ENCODE measurements at regions not wholly inside any gene's neighbourhood (a gene's known extent, or its start where the extent isn't known, plus 50 kb on each side); places are given as distances from the start of the nearest gene placed in this dataset.

DNA sequence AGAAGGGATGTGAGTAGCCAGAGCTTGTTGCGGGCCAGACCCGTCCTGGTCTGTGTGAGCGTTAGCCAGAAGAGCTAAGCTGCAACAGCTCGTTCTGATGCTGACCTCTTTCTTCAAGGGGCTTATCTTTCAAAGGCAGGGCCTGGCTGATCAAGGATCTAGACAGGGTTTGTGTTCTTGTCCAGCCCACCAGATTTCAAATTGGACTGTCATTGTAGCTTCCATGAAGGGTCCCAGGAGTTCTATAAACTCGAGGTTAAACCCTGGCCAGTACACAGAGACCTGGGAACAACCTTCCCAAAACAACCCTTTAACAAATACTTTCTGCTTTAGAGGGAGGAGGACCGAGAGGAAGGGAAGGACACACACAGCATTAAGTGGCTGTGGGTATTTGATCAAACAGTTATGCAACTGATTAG is 153.0 kb upstream of the TUT7 start (continued):
- TF ChIP-seq, protein P1, sequence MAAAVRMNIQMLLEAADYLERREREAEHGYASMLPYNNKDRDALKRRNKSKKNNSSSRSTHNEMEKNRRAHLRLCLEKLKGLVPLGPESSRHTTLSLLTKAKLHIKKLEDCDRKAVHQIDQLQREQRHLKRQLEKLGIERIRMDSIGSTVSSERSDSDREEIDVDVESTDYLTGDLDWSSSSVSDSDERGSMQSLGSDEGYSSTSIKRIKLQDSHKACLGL (CRISPR knock-in tag; IDR thresholded peaks at IDR 0.05) = no peak
- no peak for TF ChIP-seq ESRRA (CRISPR knock-in tag; IDR thresholded peaks at IDR 0.05; ENCODE audit: low read depth)
- TF ChIP-seq KAT2B (IDR thresholded peaks at IDR 0.05; ENCODE audit: borderline replicate concordance, low read depth, low read length) = no peak

DNA sequence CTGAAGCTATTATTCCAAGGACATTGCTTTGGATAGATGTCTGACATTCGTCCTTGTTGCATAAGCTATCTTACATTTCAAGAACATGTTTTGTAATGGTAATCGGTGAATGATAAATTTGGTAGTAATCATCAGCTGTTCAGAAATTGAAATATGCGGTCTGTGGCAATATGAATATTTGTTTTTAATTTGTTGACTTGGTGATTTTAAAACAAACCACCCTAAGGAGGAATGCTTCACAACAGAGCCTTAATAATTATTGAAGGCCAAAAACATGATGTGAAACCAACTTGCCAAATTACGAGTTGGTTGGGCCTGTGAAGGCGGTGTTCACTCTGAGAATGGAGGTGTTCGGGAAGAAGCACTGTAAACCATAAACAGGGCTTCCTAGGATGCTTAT is 149.7 kb upstream of the TUT7 start:
- intact Hi-C loops (cut with micrococcal nuclease; ENCODE audit: unreplicated experiment) = no loop called here
- TF ChIP-seq TMF1 (CRISPR knock-in tag; IDR thresholded peaks at IDR 0.05; ENCODE audit: low read depth) (no peak), ZNF883 (CRISPR knock-in tag; IDR thresholded peaks at IDR 0.05; ENCODE audit: not compliant biosample characterization) (no peak), DMAP1 (CRISPR knock-in tag; IDR thresholded peaks at IDR 0.05) (no peak), DR1 (CRISPR knock-in tag; IDR thresholded peaks at IDR 0.05) (no peak), ZKSCAN1 (IDR thresholded peaks at IDR 0.05; ENCODE audit: low read length) (no peak), CCAR2 (optimal IDR thresholded peaks at IDR 0.05; ENCODE audit: low read depth, low read length) (no peak), SRSF4 (IDR thresholded peaks at IDR 0.05; ENCODE audit: low read depth, low read length, poor library complexity, severe bottlenecking) (no peak), BHLHE40 (IDR thresholded peaks at IDR 0.05; ENCODE audit: low read length) (no peak), ZMYM4 (CRISPR knock-in tag; IDR thresholded peaks at IDR 0.05) (no peak), ZNF20 (CRISPR knock-in tag; IDR thresholded peaks at IDR 0.05) (no peak)
- TF ChIP-seq, protein P2, sequence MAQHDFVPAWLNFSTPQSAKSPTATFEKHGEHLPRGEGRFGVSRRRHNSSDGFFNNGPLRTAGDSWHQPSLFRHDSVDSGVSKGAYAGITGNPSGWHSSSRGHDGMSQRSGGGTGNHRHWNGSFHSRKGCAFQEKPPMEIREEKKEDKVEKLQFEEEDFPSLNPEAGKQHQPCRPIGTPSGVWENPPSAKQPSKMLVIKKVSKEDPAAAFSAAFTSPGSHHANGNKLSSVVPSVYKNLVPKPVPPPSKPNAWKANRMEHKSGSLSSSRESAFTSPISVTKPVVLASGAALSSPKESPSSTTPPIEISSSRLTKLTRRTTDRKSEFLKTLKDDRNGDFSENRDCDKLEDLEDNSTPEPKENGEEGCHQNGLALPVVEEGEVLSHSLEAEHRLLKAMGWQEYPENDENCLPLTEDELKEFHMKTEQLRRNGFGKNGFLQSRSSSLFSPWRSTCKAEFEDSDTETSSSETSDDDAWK (CRISPR knock-in tag; IDR thresholded peaks at IDR 0.05) = no peak
- TF ChIP-seq, protein P3, sequence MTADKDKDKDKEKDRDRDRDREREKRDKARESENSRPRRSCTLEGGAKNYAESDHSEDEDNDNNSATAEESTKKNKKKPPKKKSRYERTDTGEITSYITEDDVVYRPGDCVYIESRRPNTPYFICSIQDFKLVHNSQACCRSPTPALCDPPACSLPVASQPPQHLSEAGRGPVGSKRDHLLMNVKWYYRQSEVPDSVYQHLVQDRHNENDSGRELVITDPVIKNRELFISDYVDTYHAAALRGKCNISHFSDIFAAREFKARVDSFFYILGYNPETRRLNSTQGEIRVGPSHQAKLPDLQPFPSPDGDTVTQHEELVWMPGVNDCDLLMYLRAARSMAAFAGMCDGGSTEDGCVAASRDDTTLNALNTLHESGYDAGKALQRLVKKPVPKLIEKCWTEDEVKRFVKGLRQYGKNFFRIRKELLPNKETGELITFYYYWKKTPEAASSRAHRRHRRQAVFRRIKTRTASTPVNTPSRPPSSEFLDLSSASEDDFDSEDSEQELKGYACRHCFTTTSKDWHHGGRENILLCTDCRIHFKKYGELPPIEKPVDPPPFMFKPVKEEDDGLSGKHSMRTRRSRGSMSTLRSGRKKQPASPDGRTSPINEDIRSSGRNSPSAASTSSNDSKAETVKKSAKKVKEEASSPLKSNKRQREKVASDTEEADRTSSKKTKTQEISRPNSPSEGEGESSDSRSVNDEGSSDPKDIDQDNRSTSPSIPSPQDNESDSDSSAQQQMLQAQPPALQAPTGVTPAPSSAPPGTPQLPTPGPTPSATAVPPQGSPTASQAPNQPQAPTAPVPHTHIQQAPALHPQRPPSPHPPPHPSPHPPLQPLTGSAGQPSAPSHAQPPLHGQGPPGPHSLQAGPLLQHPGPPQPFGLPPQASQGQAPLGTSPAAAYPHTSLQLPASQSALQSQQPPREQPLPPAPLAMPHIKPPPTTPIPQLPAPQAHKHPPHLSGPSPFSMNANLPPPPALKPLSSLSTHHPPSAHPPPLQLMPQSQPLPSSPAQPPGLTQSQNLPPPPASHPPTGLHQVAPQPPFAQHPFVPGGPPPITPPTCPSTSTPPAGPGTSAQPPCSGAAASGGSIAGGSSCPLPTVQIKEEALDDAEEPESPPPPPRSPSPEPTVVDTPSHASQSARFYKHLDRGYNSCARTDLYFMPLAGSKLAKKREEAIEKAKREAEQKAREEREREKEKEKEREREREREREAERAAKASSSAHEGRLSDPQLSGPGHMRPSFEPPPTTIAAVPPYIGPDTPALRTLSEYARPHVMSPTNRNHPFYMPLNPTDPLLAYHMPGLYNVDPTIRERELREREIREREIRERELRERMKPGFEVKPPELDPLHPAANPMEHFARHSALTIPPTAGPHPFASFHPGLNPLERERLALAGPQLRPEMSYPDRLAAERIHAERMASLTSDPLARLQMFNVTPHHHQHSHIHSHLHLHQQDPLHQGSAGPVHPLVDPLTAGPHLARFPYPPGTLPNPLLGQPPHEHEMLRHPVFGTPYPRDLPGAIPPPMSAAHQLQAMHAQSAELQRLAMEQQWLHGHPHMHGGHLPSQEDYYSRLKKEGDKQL (CRISPR knock-in tag; IDR thresholded peaks at IDR 0.05; ENCODE audit: low read depth) = no peak
- TF ChIP-seq, protein P4, sequence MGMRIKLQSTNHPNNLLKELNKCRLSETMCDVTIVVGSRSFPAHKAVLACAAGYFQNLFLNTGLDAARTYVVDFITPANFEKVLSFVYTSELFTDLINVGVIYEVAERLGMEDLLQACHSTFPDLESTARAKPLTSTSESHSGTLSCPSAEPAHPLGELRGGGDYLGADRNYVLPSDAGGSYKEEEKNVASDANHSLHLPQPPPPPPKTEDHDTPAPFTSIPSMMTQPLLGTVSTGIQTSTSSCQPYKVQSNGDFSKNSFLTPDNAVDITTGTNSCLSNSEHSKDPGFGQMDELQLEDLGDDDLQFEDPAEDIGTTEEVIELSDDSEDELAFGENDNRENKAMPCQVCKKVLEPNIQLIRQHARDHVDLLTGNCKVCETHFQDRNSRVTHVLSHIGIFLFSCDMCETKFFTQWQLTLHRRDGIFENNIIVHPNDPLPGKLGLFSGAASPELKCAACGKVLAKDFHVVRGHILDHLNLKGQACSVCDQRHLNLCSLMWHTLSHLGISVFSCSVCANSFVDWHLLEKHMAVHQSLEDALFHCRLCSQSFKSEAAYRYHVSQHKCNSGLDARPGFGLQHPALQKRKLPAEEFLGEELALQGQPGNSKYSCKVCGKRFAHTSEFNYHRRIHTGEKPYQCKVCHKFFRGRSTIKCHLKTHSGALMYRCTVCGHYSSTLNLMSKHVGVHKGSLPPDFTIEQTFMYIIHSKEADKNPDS (CRISPR knock-in tag; IDR thresholded peaks at IDR 0.05) = no peak

More for the DNA sequence above, 149.7 kb upstream of the TUT7 start:
- Histone ChIP-seq H3K79me2 (ENCODE audit: insufficient read depth, low read length) (no peaks in the 10 kb centered on the region), H3K4me2 (ENCODE audit: low read depth, low read length) (no peak overlapping the region), H2AFZ (ENCODE audit: low read length) (no peak overlapping the region), H3K9me3 (ENCODE audit: low read length) (no peaks in the 10 kb centered on the region), H3K9ac (ENCODE audit: insufficient read depth, low read depth, low read length) (no peak overlapping the region), H3K36me3 (replicated peaks in 1 of 2; ENCODE audit: control insufficient read depth in 1 of 2, insufficient read depth in 2 of 2, low read length in 2 of 2) (no peaks in the 10 kb centered on the region), H3K27ac (ENCODE audit: extremely low read length, insufficient read depth, low read length) (no peak overlapping the region), H3K4me1 (ENCODE audit: insufficient read depth, low read length) (no peaks in the 10 kb centered on the region), H4K20me1 (ENCODE audit: insufficient read depth, low read length) (no peaks in the 10 kb centered on the region; the same call in 1 of the 2 replicates), H3K4me3 (replicated peaks in 1 of 3; ENCODE audit: insufficient read depth in 1 of 3, low read depth in 2 of 3, low read length in 3 of 3) (no peak overlapping the region), H3K27me3 (ENCODE audit: control insufficient read depth in 1 of 2, insufficient read depth in 2 of 2, low read length in 2 of 2) (peaks cover 0 to 8% of the 10 kb centered on the region in 2 experiments; a peak in 2 of 5 replicates)
- 25% methylated on average over 6 of the region's 6 CpGs for WGBS (ENCODE audit: low lambda C conversion rate)
- BruUV-seq (replicated peaks) = no TSS peak
- in situ Hi-C loops (cut with HindIII; ENCODE audit: extremely low pct_ligation_motif_present, low pct_unique_long_range_greater_than_20kb) = no loop called here
- ChIA-PET CTCF (ENCODE audit: low intra/inter-chr PET ratio, low total read pairs) (interaction anchor here (0.5 kb wide), 1 partner anchor 87 kb away, joined by 3 read pairs; no protein-coding TSS in a partner anchor), POLR2A (no interaction called here)
- ATAC-seq (no peak), FAIRE-seq (no peak), DNase-seq (ENCODE audit: low spot score) (no peak)

All from HepG2 (cell line).